Breast epithelium (tissue), 4 donors: ENCODE measurements at regions not wholly inside any gene's neighbourhood (a gene's known extent, or its start where the extent isn't known, plus 50 kb on each side); places are given as distances from the start of the nearest gene placed in this dataset.
"Not testable (repeated sequence)": the region's sequence is repeated elsewhere in the genome, so short reads cannot be mapped to it uniquely, and the experiment has no call there.

Experiments
- DNase-seq, 2 donors: peaks; one replicate each; pipeline ENCODE4 v3.0.0-alpha.2; 2019; ENCODE audit warnings: low spot score in 2 of 2
- H3K27ac ChIP-seq, 2 donors: fragments of 200-600 bp; sonication (generic) in 1 of 2; one replicate each; pipeline ENCODE4 v1.5.1; 2016 to 2019; ENCODE audit warnings: mild to moderate bottlenecking in 1 of 2
- H3K27me3 ChIP-seq, 2 donors: fragments of 200-600 bp; sonication (generic) in 1 of 2; one replicate each; pipeline versions ENCODE4 v1.5.1 to v1.6.0; 2017 to 2019; ENCODE audit warnings: control low read depth in 1 of 2, mild to moderate bottlenecking in 1 of 2
- H3K36me3 ChIP-seq: fragments of 200-600 bp; one replicate; pipeline ENCODE4 v1.5.1; 2019
- H3K4me1 ChIP-seq, 2 donors: fragments of 200-600 bp; sonication (generic); one replicate each; pipeline ENCODE4 v1.5.1; 2016 to 2019; ENCODE audit warnings: control low read depth in 1 of 2
- H3K4me3 ChIP-seq, 3 donors: fragments of 200-600 bp; sonication (generic); 1 replicate in 2 of 3; 2 replicates in 1 of 3; pipeline ENCODE4 v1.5.1; 2016 to 2019; ENCODE audit warnings: mild to moderate bottlenecking in 3 of 3, moderate library complexity in 2 of 3
- H3K9me3 ChIP-seq, 2 donors: fragments of 200-600 bp; sonication (generic) in 1 of 2; one replicate each; pipeline ENCODE4 v1.5.1; 2016 to 2019; ENCODE audit warnings: control low read depth in 1 of 2
- CTCF ChIP-seq, 3 donors: fragments of 450-650 bp; IDR thresholded peaks; one replicate each; pipeline ENCODE4 v1.5.1; 2016 to 2017; ENCODE audit warnings: antibody characterized with exemption in 3 of 3, mild to moderate bottlenecking in 3 of 3, moderate library complexity in 3 of 3
- POLR2A ChIP-seq: fragments of 450-650 bp; IDR thresholded peaks from one replicate; pipeline ENCODE4 v1.6.1; 2016; ENCODE audit warnings: antibody characterized with exemption, mild to moderate bottlenecking, moderate library complexity
- POLR2AphosphoS5 ChIP-seq, 3 donors: sonication (generic); formaldehyde crosslinking; IDR thresholded peaks; one replicate each; pipeline ENCODE4 v1.6.1; 2017; ENCODE audit warnings: antibody characterized with exemption in 3 of 3
- intact Hi-C: fragments of 100-400 bp; cut with DNase I; formaldehyde crosslinking; loops from one replicate; pipeline ENCODE4 v1.15.1; 2023; ENCODE audit warnings: low total_unique reads

GRCh38 chr11:81192516-81192915 lies 1541.1 kb downstream of the FAM181B start:
- Histone ChIP-seq H3K27ac (no peak overlapping the region), H3K4me3 (no peak overlapping the region), H3K9me3 (peaks cover 0 to 11% of the 10 kb centered on the region in 2 donors), H3K4me1 (no peaks in the 10 kb centered on the region), H3K36me3 (no peaks in the 10 kb centered on the region), H3K27me3 (no peaks in the 10 kb centered on the region)
- TF ChIP-seq CTCF (IDR thresholded peaks at IDR 0.05): no peak
- TF ChIP-seq POLR2AphosphoS5 (IDR thresholded peaks at IDR 0.05): no peak
- no peak for TF ChIP-seq POLR2A
- DNase-seq: no peak
- intact Hi-C loops: no loop called here

- Histone ChIP-seq H3K9me3 (no peaks in the 10 kb centered on the region), H3K4me3 (no peak overlapping the region), H3K4me1 (no peaks in the 10 kb centered on the region), H3K36me3 (no peaks in the 10 kb centered on the region), H3K27me3 (no peaks in the 10 kb centered on the region), H3K27ac (no peak overlapping the region)
- intact Hi-C loops: no loop called here
- TF ChIP-seq POLR2A: no peak
- TF ChIP-seq POLR2AphosphoS5 (IDR thresholded peaks at IDR 0.05): no peak
- no peak for TF ChIP-seq CTCF (IDR thresholded peaks at IDR 0.05)
- DNase-seq: no peak
Measured at GRCh38 chr11:81190546-81190945, 1543.1 kb downstream of the FAM181B start.

- DNase-seq, H3K4me3 ChIP-seq, intact Hi-C loops, H3K4me1 ChIP-seq, H3K27ac ChIP-seq, H3K27me3 ChIP-seq, H3K36me3 ChIP-seq, H3K9me3 ChIP-seq: not testable (repeated sequence)
Measured at GRCh38 chr11:81187033-81187432, 1546.6 kb downstream of the FAM181B start.

GRCh38 chr11:81174646-81175330 lies 1558.9 kb downstream of the FAM181B start:
- H3K27me3 ChIP-seq: no peaks in the 10 kb centered on the region
- no peak for TF ChIP-seq CTCF (IDR thresholded peaks at IDR 0.05)
- no peak for TF ChIP-seq POLR2A
- TF ChIP-seq POLR2AphosphoS5 (IDR thresholded peaks at IDR 0.05): no peak
- H3K4me1 ChIP-seq: no peaks in the 10 kb centered on the region
- no peak overlapping the region for H3K27ac ChIP-seq
- no peaks in the 10 kb centered on the region for H3K36me3 ChIP-seq
- intact Hi-C loops: no loop called here
- DNase-seq: no peak
- H3K4me3 ChIP-seq: no peak overlapping the region
- no peaks in the 10 kb centered on the region for H3K9me3 ChIP-seq

- intact Hi-C loops: no loop called here
- no peak for DNase-seq
- no peak for TF ChIP-seq POLR2AphosphoS5 (IDR thresholded peaks at IDR 0.05)
- TF ChIP-seq CTCF (IDR thresholded peaks at IDR 0.05): no peak
- TF ChIP-seq POLR2A: no peak
- Histone ChIP-seq H3K9me3 (no peaks in the 10 kb centered on the region), H3K27me3 (no peaks in the 10 kb centered on the region), H3K4me3 (no peak overlapping the region), H3K27ac (no peak overlapping the region), H3K4me1 (no peaks in the 10 kb centered on the region), H3K36me3 (no peaks in the 10 kb centered on the region)
Measured at GRCh38 chr11:81165164-81165563, 1568.5 kb downstream of the FAM181B start.

GRCh38 chr11:81159900-81160299 lies 1573.8 kb downstream of the FAM181B start:
- no peak for TF ChIP-seq CTCF (IDR thresholded peaks at IDR 0.05)
- no peak for TF ChIP-seq POLR2A
- TF ChIP-seq POLR2AphosphoS5 (IDR thresholded peaks at IDR 0.05): no peak
- H3K4me1 ChIP-seq: no peaks in the 10 kb centered on the region
- DNase-seq: no peak
- no peaks in the 10 kb centered on the region for H3K36me3 ChIP-seq
- no peak overlapping the region for H3K4me3 ChIP-seq
- no peak overlapping the region for H3K27ac ChIP-seq
- no peaks in the 10 kb centered on the region for H3K9me3 ChIP-seq
- intact Hi-C loops: no loop called here
- H3K27me3 ChIP-seq: no peaks in the 10 kb centered on the region
